ENCODE measurements at regions not wholly inside any gene's neighbourhood (a gene's known extent, or its start where the extent isn't known, plus 50 kb on each side); places are given as distances from the start of the nearest gene placed in this dataset.

- TF ChIP-seq POLR2A (IDR thresholded peaks at IDR 0.05) (no peak), EP300 (IDR thresholded peaks at IDR 0.05; ENCODE audit: low read depth) (no peak), CTCF (IDR thresholded peaks at IDR 0.05) (no peak), POLR2AphosphoS5 (IDR thresholded peaks at IDR 0.05) (no peak)
- no peak for DNase-seq
- in situ Hi-C loops (cut with MboI; ENCODE audit: low pct_ligation_motif_present in 1 of 4, low pct_unique_long_range_greater_than_20kb in 1 of 4, low sequenced_read_pairs in 3 of 4) = no loop called here
- H3K27me3 ChIP-seq = no peaks in the 10 kb centered on the region
- no peaks in the 10 kb centered on the region for H3K4me1 ChIP-seq
- no peaks in the 10 kb centered on the region for H3K9me3 ChIP-seq
- no peaks in the 10 kb centered on the region for H3K36me3 ChIP-seq
- H3K27ac ChIP-seq = no peak overlapping the region
- no peak overlapping the region for H3K4me3 ChIP-seq
- intact Hi-C loops (cut with DNase I; ENCODE audit: low total_unique reads) = no loop called here
Observed at GRCh38 chr12:30461026-30461615, 234.5 kb downstream of the IPO8 start.

GRCh38 chr12:30458453-30458852, 237.2 kb downstream of the IPO8 start:
- no peaks in the 10 kb centered on the region for H3K36me3 ChIP-seq
- no peak overlapping the region for H3K27ac ChIP-seq
- in situ Hi-C loops (cut with MboI; ENCODE audit: low pct_ligation_motif_present in 1 of 4, low pct_unique_long_range_greater_than_20kb in 1 of 4, low sequenced_read_pairs in 3 of 4) = no loop called here
- intact Hi-C loops (cut with DNase I; ENCODE audit: low total_unique reads) = no loop called here
- TF ChIP-seq POLR2A (IDR thresholded peaks at IDR 0.05) = no peak
- no peaks in the 10 kb centered on the region for H3K27me3 ChIP-seq
- no peak for DNase-seq
- H3K4me3 ChIP-seq = no peak overlapping the region
- no peaks in the 10 kb centered on the region for H3K9me3 ChIP-seq
- 83 to 85% methylated on average over 3 of the region's 3 CpGs for WGBS, 2 donors (ENCODE audit: low coverage in 1 of 2)
- H3K4me1 ChIP-seq = no peaks in the 10 kb centered on the region

GRCh38 chr12:30457621-30458289, 237.9 kb downstream of the IPO8 start:
- TF ChIP-seq POLR2AphosphoS5 (IDR thresholded peaks at IDR 0.05) (no peak), CTCF (IDR thresholded peaks at IDR 0.05) (peak in 2 of 5 experiments; percentile 14 to 16), EP300 (IDR thresholded peaks at IDR 0.05; ENCODE audit: low read depth) (no peak), POLR2A (IDR thresholded peaks at IDR 0.05) (no peak)
- peak overlapping the region in 3 of 4 donors; percentile 25 to 42 (median 26) for H3K27ac ChIP-seq
- WGBS, 2 donors (ENCODE audit: low coverage in 1 of 2) = 40 to 46% methylated on average over 3 of the region's 3 CpGs
- H3K9me3 ChIP-seq = no peaks in the 10 kb centered on the region
- H3K27me3 ChIP-seq = no peaks in the 10 kb centered on the region
- no peaks in the 10 kb centered on the region for H3K36me3 ChIP-seq
- in situ Hi-C loops (cut with MboI; ENCODE audit: low pct_ligation_motif_present in 1 of 4, low pct_unique_long_range_greater_than_20kb in 1 of 4, low sequenced_read_pairs in 3 of 4) (no loop called here), intact Hi-C loops (cut with DNase I; ENCODE audit: low total_unique reads) (no loop called here)
- no peaks in the 10 kb centered on the region for H3K4me1 ChIP-seq
- H3K4me3 ChIP-seq = no peak overlapping the region
- no peak for DNase-seq

DNA sequence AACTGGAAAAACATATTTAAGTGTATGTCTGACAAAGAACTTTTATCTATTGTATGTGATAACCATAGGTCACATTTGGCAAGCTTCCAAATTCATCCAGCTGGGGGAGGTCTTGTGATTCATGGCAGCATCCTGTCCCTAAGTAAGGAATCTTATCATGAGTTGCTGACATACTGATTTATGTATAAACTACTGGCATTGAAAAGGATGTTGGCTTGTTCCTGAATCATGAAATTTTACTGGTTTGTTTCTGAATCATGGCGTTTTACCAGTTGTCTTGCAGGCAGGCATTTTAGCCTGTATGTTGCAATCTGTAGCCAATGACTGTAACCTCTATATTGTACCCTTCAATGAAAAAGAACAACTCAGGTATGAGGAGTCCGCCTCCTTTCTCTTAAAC, 244.8 kb downstream of the IPO8 start:
- intact Hi-C loops (cut with DNase I; ENCODE audit: low total_unique reads) = no loop called here

More for the DNA sequence above, 244.8 kb downstream of the IPO8 start:
- Histone ChIP-seq H3K36me3 (no peaks in the 10 kb centered on the region), H3K27ac (no peak overlapping the region), H3K4me3 (no peak overlapping the region), H3K27me3 (no peaks in the 10 kb centered on the region), H3K4me1 (no peaks in the 10 kb centered on the region), H3K9me3 (peaks cover 0 to 9% of the 10 kb centered on the region in 2 donors)
- in situ Hi-C loops (cut with MboI; ENCODE audit: low pct_ligation_motif_present in 1 of 4, low pct_unique_long_range_greater_than_20kb in 1 of 4, low sequenced_read_pairs in 3 of 4) = no loop called here
- no peak for DNase-seq
- 86 to 100% methylated on average over 1 to 2 of the region's 2 CpGs for WGBS, 2 donors (ENCODE audit: low coverage in 1 of 2)
- no peak for TF ChIP-seq EP300 (IDR thresholded peaks at IDR 0.05; ENCODE audit: low read depth)
- no peak for TF ChIP-seq POLR2AphosphoS5 (IDR thresholded peaks at IDR 0.05)
- TF ChIP-seq POLR2A (IDR thresholded peaks at IDR 0.05) = no peak
- TF ChIP-seq CTCF (IDR thresholded peaks at IDR 0.05) = no peak
